GM18907 (cell line): ENCODE measurements at regions not wholly inside any gene's neighbourhood (a gene's known extent, or its start where the extent isn't known, plus 50 kb on each side); places are given as distances from the start of the nearest gene placed in this dataset.
A peak's percentile ranks its signal among the peaks of the same experiment; 100 is the strongest.

Source experiments
- ATAC-seq: cut with Tn5 transposase; IDR thresholded peaks from one replicate; pipeline ENCODE4 v1.9.1; 2021; ENCODE audit warnings: mild to moderate bottlenecking, moderate library complexity; ENCODE audit not compliant: unreplicated experiment

- ATAC-seq, result no peak
These were observed 698.5 kb downstream of the KCNA4 start for GRCh38 chr11:29318134-29318845.

GRCh38 chr11:29317694-29318093 lies 699.1 kb downstream of the KCNA4 start:
- ATAC-seq, result no peak

DNA sequence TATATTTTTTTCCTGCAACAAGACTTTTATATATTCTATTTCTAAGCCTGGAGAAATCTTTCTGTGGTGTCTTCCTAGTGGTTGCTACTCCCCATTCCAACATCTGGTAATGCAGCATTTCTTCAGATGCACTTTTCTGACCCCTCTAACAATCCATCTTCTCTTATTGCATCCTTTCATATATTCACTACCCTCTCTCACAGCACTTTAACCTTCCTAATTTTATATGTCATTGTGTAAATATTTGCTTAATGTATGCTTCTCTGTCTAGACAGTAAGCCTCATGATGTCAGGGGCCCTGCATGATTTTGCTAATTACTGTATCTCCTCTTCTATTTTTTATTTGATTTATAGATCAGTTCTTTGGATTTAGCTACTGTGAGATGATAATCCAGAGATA lies 701.6 kb downstream of the KCNA4 start:
- ATAC-seq, result no peak

- ATAC-seq, result no peak
These were observed 702.6 kb downstream of the KCNA4 start for GRCh38 chr11:29314211-29314610.

DNA sequence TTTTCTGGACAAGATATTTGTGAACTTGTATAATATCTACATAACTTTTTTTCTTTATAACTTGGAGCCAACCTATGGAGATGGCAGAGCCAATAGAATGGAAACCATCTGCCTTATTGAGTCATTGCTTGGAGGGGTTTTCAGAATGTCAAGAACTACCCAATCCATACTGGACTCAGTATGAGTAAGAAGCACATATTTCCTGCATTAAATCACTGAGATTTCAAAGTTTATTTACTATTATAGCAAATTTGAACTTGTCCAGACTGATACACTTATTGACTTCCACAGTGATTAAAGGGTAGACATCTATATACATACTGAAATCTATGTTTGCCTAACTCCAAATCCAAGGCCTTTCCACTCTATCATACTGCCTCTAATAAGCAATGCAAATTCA lies 704.0 kb downstream of the KCNA4 start:
- ATAC-seq, result no peak

- no peak for ATAC-seq
These were observed 706.0 kb downstream of the KCNA4 start for GRCh38 chr11:29310725-29311342.

- no peak for ATAC-seq
These were observed 706.8 kb downstream of the KCNA4 start for GRCh38 chr11:29309992-29310391.

DNA sequence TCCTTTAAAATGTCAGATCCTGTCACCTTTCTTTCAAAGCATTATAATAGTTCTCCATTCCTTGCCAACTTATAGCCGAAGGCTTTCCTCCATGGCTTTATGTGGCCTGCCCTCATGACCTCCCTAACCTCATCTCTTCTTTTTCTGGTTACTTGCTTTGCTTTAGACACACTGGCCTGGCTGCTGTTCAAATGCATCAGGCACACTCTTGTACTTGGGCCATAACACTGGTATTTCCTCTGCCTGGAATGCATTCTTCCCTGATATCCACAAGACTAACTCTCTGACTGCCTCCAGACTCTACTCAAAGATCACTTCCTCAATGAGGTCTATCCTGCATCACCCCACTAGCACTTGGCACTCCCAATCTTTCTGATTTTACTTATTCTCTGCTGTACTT lies 710.3 kb downstream of the KCNA4 start:
- ATAC-seq, result no peak

DNA sequence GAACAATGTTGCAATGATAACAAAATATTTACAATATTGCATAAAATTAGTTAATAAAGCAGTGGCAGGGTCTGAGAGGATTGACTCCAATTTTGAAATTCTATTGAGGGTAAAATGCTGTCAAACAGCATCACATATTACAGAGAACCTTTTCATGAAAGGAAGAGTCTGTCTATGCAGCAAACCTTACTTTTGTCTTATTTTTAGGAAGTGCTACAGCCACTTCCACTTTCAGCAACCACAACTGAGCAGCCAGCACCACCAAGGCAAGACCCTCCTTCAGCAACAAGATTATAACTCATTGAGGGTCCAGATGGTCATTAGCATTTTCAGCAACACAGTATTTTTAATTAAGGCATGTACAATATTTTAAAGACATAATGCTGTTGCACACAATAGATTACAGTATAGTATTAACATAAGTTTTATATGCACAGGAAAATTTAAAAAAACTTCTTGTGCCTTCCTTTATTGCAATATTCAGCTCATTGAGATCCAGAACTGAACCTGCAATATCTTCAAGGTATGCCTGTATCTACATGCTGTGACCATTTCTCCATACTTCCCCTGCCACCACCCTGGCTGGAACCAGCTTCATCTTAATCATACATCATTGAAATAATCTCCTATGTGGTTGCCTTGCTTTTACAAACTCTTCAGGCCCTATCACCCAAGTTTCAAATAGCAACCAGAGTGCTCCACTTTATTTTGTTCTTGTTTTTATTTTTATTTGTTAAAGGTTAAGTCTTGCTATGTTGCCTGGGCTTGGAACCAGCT lies 711.2 kb downstream of the KCNA4 start:
- no peak for ATAC-seq

DNA sequence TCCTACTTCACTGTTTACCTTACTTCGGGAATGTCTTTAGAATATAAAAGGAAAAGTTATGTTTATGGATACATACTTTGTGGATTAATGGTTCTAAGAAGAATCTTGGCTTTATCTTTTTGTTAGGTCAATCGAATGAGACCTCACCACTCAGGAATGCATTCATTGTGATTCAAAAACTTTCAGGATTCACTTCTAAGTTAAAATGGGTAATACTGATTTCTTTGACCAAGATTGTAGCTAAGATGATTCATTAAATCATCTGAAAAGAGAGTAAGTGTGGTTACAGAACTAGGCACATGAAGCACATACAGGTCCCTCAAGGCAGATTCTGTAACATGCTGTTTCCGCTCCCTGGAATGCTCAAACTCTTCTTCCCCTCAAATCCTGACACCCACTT lies 716.4 kb downstream of the KCNA4 start:
- no peak for ATAC-seq

- no peak for ATAC-seq
These were observed 720.1 kb downstream of the KCNA4 start for GRCh38 chr11:29296680-29297079.

DNA sequence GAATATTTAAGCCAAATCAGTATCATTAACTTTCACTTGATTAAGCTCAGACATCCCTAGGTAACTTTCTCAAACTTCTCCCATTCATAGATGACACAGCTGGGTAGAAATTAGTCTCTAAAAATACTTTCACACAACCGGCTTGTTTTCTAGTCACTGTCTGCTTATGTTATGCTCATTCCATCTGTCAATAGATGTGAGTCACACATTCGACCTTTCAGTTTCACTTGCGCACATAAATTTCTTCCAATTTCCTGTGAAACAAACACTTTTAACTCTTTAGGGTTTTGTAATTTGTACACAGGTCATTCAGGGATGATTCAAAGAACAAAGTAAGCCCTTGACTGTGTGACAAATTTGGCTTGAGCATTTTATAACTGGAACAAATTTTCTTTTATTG lies 723.0 kb downstream of the KCNA4 start:
- ATAC-seq, result peak; percentile 99

- no peak for ATAC-seq
These were observed 734.7 kb downstream of the KCNA4 start for GRCh38 chr11:29282088-29282487.

- ATAC-seq, result no peak
These were observed 735.5 kb downstream of the KCNA4 start for GRCh38 chr11:29281271-29281777.

- ATAC-seq, result peak; percentile 70
These were observed 736.4 kb downstream of the KCNA4 start for GRCh38 chr11:29280452-29280851.

- ATAC-seq, result no peak
These were observed 737.1 kb downstream of the KCNA4 start for GRCh38 chr11:29279716-29280115.

GRCh38 chr11:29272019-29272654 lies 744.7 kb downstream of the KCNA4 start:
- ATAC-seq, result no peak

DNA sequence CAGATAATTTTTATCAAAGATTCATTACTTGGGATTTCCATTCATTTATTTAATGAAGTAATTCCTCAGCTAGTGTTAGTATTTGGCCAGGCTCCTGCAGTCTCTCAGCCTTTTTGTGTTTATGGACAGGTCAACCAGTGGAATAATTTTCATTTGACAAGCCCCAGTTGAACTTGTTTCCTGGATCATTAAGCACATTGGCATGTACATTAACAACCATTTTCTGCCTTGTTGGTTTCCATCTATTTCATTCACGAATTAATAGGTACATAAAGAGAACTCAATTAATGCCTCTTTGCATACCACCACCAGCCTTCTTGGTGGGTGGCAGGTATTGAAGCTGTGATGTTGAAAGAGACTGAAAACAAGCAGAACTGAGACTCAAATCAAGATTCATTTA lies 745.2 kb downstream of the KCNA4 start:
- ATAC-seq, result no peak

GRCh38 chr11:29268733-29269132 lies 748.1 kb downstream of the KCNA4 start:
- ATAC-seq, result no peak

DNA sequence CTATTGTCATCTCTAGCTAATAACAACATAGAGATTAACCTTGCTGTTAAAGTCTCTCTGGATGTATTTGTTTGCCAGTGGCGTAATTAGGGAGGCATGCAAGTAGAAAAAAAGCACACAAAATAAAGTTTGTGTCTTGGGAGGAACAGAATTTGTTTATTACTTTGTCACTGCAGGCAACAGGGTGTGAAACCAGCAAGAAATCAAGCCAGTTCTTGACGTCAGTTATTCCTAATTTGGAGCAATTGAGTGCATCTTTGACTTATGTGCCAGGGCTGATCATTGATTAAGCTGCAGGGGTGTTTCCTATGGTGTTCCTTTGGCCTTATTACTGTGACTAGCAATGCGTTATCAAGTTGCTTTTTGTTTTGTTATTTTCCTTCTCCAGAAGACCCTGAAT lies 751.0 kb downstream of the KCNA4 start:
- ATAC-seq, result no peak

DNA sequence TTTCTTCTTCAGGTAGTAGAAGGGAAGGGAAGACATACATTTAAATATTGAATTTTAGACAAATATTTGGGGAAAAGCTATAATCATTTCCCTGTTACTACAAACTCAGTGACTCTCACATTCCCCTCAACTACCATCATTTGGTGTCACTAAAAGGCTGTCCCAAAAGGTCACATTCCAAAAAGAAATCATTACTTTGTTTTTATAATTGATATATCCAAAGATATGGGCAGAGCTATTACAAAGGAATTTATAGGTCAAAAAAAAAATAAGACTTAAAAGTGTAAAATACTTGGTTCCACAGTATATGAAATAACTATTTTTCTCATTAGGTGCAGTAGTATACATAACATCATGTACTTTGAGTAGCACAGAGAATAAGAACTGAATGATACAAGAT lies 751.4 kb downstream of the KCNA4 start:
- ATAC-seq, result no peak
